Muscle of back (tissue), 3 donors: ENCODE measurements at regions not wholly inside any gene's neighbourhood (a gene's known extent, or its start where the extent isn't known, plus 50 kb on each side); places are given as distances from the start of the nearest gene placed in this dataset.

Experiments
- DNase-seq, 3 donors: peaks; one replicate each; pipeline versions ENCODE4 v3.0.0 to v3.0.0-alpha.2; 2013

- DNase-seq: no peak
Measured at GRCh38 chr6:81475646-81476045, 276.8 kb downstream of the TENT5A start.

DNA sequence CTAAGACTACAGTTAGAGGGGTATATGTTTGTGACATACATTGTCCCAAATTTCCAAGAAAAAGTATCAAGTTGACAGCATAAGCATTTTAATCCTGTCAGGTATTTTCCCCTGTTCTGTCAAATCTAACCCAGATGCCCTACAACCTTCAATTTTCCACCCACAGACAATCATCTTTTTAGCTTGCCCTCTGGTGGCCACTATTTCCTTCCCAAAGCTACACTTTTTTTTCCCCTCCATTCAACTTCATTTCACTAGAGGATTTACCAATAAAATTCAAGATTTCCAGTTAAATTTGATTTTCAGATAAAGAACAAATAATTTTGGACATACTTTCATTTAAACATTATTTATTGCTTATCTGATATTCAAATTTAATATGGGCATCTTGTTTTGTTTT lies 286.6 kb downstream of the TENT5A start:
- no peak for DNase-seq

DNA sequence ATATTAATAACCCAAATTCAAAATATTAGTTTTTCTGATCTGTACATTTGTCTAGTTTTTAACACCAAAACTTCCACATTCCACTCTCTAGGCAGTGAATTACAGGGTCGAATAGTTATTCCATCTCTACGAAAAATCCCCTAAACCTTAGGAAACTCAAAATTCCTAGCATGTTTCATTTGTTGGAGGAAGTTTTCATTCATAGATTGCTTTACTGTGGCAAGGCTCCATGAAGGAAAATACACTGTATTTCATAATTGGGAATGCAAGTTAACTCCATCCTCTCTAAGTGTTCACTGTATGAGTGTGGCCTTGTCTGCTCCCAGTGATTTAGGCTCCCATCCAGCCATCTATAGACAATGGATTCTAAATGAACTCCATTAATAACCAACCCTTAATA lies 296.1 kb downstream of the TENT5A start:
- peak in 1 of 3 donors; percentile 33 for DNase-seq

GRCh38 chr6:81455641-81456040 lies 296.8 kb downstream of the TENT5A start:
- peak in 2 of 3 donors; percentile 38 to 68 for DNase-seq

DNA sequence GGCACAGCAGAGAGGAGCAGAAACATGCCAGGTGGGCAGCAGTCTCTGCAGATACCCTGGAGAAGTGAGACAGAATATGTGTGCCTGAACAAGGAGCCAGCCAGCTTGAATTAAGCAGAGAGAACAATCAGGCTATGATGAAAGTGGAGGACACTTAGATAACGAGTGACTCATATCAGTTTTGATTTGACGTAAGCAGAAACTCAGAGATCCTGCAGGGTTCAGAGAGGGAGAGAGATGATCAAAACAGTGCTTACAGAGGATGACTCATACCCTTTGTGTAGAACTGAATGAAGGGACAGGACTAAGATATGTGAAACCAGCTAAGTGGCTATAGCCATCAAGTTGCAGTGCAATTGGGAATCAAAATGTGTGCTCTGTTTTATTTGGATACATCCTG lies 300.7 kb downstream of the TENT5A start:
- DNase-seq: peak in 1 of 3 donors; percentile 73

DNA sequence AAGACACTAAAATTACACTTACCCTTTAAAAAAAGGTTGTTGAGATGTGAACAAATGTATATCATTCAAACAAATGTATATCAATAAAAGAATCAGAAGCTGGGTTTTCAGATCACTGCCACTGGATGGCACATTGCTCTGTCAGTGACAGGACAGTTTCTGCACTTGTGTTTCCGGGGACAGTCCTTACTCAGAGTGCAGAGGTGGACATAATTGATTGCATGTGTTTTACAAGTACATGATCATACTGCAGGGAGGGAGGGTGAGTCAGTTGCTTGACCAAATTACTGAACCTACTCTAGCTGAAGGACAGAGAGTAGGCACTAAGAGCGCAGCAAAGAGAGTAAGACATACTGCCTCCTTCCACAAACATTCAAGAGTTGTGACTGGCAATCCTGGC lies 302.3 kb downstream of the TENT5A start:
- no peak for DNase-seq

- no peak for DNase-seq
Measured at GRCh38 chr6:81446509-81446908, 306.0 kb downstream of the TENT5A start.

GRCh38 chr6:81439417-81439816 lies 313.1 kb downstream of the TENT5A start:
- no peak for DNase-seq

- no peak for DNase-seq
Measured at GRCh38 chr6:81436990-81437389, 315.5 kb downstream of the TENT5A start.

DNA sequence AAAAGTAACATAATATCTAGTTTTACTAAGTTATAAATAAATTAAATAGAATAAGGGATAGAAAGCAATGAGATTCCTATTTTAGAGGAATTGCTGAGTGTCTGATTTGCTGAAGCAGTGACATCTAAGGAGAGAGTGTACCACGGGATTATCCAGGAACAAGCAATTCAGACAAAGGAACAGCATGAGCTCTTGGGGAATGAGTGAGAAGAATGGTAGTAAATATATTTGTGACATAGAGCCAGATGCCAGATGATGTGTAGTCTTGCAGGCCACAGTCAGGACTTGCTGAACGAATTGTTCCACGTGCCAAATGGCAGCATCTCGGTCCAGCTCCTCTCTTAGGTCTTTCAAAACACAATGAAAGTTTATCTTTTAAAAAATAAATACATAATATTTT lies 339.2 kb downstream of the TENT5A start:
- DNase-seq: no peak

- DNase-seq: peak; percentile 8 to 33 (median 18)
Measured at GRCh38 chr6:81401970-81402690, 350.4 kb downstream of the TENT5A start.

DNA sequence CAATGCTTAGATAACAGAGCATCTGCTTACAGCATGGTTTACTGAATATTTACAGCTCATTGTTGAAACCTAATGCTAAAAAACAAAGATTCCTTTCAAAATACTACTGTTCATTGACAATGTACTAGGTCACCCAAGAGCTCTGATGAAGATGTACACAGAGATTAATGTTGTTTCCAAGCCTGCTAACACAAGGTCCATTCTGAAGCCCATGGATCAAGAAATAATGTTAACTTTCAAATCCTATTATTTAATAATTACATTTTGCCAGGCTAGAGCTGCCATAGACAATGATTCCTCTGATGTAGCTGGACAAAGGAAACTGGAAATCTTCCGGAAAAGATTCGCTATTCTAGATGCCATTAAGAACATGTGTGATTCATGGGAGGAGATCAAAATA lies 355.6 kb downstream of the TENT5A start:
- DNase-seq: no peak

- DNase-seq: no peak
Measured at GRCh38 chr6:81387163-81387562, 365.3 kb downstream of the TENT5A start.

- peak in 1 of 3 donors; percentile 84 for DNase-seq
Measured at GRCh38 chr6:81384921-81385320, 367.6 kb downstream of the TENT5A start.

GRCh38 chr6:81383472-81383871 lies 369.0 kb downstream of the TENT5A start:
- no peak for DNase-seq

GRCh38 chr6:81382852-81383251 lies 369.6 kb downstream of the TENT5A start:
- DNase-seq: no peak

DNA sequence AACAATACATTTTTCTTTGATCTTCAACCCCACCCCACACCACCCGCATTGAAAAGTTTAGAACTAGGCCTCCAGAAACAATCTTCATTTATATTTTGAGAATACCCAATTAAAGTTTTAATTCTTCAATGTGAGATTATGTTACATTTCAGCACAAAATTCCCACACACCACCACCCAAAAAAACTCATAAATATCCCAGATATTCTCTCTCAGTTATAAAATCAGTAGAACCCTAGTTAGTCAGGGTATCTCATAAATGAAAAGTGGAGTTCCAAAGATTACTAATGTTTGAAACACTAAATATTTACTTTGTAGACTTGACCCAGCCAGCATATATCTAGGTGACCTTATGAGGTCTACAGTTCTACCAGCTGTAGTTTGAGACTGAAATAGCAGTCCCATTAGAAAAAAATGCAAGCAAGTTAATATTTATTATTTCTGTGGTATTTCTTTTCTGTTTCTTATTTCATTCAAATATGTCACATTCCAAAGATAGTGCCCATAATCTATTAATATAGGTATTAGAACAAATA lies 371.0 kb downstream of the TENT5A start:
- DNase-seq: no peak

DNA sequence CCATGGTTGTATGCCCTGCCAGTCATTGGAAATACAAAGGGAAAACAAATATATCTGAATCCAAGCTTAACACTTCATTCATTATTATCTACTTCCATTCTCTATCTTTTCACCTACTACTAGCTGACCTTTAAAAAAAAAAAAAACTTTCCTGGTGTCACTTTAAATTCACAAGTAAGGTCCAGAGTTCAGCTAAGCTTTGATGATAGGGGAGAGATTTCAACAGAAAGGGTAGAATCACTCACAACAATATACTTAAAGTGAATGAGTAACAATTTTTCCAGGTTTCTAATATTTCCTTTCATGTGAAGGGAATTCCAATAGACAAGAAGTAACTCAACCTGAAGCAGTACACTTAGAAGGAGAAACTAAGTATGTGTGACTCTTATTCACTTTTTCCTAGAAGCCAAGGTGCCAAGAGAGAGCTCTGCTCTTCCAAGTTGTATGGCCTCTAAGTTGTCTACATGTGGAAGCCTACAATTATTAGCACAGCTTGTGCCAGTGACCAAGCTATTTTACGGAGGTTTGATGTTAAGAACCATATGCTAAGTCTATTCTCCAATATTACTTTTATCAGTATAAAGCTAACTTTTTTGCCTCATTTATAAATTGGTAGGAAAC lies 371.7 kb downstream of the TENT5A start:
- no peak for DNase-seq

- DNase-seq: no peak
Measured at GRCh38 chr6:81376745-81377144, 375.7 kb downstream of the TENT5A start.

DNA sequence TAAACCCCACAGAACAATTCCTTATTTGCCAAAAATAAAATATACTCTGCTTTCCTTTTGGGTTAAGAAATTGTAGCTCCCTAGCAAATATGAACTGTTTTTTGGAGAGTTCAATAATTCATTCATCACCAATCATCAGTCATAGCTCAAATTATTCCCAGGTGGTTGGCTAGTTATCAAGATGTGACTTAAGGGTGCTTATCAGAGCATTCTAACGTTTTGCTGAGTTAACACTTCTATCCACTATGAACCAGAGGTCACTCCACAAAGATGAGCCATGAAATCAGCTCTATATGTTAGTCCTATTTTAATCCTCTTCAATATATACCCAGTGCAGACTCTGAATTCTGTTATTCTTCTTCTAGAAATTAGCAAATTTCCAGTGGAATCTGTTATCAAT lies 379.1 kb downstream of the TENT5A start:
- DNase-seq: peak; percentile 10 to 29 (median 20)

DNA sequence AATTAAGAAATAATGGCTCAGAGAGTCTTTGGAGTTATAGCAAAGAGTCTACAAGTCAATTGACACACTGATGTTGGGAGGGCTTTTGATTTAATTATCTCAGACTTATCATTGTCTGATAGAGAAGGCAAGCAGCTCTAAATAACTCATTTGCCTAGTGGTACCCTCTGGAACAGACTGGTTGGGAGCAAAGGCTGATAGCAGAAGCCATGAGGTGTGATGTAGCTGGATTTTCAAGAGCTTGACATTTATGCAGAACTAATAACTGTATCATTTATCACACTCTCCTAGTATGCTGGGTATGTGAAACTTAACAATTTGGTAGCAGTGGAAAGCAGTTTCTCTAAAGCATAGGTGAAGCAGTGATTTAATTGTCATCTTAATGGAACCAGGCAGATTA lies 380.6 kb downstream of the TENT5A start:
- no peak for DNase-seq

DNA sequence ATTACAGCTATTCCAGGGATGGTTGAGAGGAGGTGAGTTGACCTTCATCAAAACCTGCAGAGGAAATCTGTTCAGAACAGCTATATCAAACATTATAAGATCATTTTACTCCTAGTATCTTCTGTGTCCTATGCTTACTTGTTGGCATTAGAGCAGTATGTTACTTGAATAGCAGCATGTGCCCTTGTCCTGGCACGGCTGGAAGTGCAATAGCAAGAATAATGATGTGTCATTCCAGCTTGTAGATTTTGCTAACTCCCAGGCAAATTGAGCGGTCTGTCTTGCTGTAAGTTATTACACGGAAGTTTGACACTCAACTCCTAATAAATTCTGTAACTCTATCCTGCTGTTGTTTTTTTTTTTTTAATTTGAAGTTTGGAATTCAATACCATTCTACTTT lies 385.5 kb downstream of the TENT5A start:
- DNase-seq: no peak

DNA sequence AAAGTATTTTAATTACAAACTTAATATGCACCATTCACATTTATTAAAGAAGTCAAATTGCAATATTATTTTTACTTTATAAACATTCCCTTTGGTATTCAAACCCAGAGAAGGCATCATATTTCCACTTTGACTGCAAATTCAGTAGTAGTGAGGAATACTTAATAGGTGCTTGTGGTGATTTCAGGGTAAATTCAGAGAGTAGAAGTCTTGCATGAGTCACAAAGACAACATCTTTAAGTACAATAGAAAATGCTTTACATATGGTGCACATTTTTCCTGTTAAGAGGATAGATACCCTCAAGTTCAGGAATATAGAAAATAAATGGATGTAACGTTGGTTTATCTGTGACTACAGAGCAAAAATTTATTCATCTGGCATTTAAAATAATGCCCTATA lies 390.2 kb downstream of the TENT5A start:
- peak in 1 of 3 donors; percentile 74 for DNase-seq

DNA sequence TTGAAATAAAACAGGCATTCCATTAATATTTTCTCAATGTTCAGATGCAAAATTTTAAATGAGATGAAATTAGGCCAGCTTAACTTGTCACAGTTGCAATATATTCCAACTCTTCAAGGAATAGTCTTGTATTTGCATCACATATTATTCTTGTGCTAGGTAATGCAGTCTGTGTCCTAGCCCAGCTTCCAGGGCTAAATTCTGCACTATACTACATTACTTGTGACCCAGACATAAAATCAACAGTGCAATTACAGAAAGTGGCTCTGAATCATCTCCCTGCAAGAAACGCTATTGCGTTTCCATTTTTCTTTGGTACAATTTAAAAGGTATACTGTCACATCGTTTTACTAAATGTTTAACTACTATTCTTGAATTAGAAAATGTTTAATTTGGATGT lies 399.2 kb downstream of the TENT5A start:
- DNase-seq: no peak
